T-helper 17 cell (primary cell): ENCODE measurements at regions not wholly inside any gene's neighbourhood (a gene's known extent, or its start where the extent isn't known, plus 50 kb on each side); places are given as distances from the start of the nearest gene placed in this dataset.

Experiments used
- ATAC-seq: fragments of 150-1000 bp; cut with Tn5 transposase; 2 replicates; pipeline ENCODE4 v1.10.0; 2021; ENCODE audit warnings: mild to moderate bottlenecking, moderate library complexity
- DNase-seq, 3 donors: peaks; one replicate each; pipeline versions ENCODE4 v3.0.0 to v3.0.0-alpha.2; 2020 to 2021
- H3K9me3 ChIP-seq: one replicate; pipeline ENCODE4 v1.7.0; 2013; ENCODE audit warnings: low read length, mild to moderate bottlenecking; ENCODE audit not compliant: control insufficient read depth, poor library complexity, severe bottlenecking
- H3K27ac Mint-ChIP-seq: one replicate; pipeline ENCODE4 v1.8.0; 2022; ENCODE audit warnings: mild to moderate bottlenecking, moderate library complexity, mixed read lengths
- H3K27me3 Mint-ChIP-seq: one replicate; pipeline ENCODE4 v1.8.0; 2022; ENCODE audit warnings: mixed read lengths
- H3K36me3 Mint-ChIP-seq: one replicate; pipeline ENCODE4 v1.8.0; 2022; ENCODE audit warnings: low read depth, mixed read lengths
- H3K4me1 Mint-ChIP-seq: one replicate; pipeline ENCODE4 v1.8.0; 2022; ENCODE audit warnings: mild to moderate bottlenecking, mixed read lengths
- H3K4me3 Mint-ChIP-seq: one replicate; pipeline ENCODE4 v1.8.0; 2022; ENCODE audit warnings: mild to moderate bottlenecking, moderate library complexity, mixed read lengths

DNA sequence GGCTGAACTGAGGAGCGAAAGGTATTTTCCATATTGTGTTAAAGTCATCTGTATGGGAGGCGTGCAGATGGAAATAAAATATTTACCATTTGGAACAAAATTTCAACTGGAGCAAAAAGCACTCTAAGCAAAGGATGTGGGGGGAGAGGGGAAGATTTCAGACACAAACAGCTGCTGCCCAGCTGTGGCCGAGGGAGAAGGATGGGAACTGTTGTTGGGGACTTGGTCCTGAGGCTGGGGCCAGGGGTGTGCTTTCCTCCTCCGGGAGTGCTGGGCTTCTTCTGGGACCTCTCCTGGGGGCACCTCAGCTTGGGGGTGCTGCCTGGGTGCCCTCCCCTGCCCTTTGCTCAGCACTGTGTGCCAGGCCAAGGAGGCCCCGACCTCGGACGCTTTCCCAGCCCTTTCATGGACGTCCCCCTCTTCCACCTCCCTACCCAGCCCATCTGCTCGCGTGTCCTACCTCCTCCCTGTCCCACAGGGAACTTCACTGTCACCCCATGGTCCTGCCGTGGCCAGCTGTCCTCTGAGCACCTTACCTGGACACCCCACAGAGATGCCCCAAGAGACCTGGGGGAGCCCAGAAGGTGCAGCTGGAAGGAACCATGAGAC lies 101.9 kb upstream of the COL5A1 start:
- H3K36me3 Mint-ChIP-seq, result no peaks in the 10 kb centered on the region
- DNase-seq (no peak), ATAC-seq (no peak)
- H3K27ac Mint-ChIP-seq, result no peak overlapping the region
- peaks cover 46% of the 10 kb centered on the region for H3K27me3 Mint-ChIP-seq
- peaks cover 4% of the 10 kb centered on the region for H3K4me1 Mint-ChIP-seq
- H3K9me3 ChIP-seq, result no peaks in the 10 kb centered on the region
- H3K4me3 Mint-ChIP-seq, result no peak overlapping the region

DNA sequence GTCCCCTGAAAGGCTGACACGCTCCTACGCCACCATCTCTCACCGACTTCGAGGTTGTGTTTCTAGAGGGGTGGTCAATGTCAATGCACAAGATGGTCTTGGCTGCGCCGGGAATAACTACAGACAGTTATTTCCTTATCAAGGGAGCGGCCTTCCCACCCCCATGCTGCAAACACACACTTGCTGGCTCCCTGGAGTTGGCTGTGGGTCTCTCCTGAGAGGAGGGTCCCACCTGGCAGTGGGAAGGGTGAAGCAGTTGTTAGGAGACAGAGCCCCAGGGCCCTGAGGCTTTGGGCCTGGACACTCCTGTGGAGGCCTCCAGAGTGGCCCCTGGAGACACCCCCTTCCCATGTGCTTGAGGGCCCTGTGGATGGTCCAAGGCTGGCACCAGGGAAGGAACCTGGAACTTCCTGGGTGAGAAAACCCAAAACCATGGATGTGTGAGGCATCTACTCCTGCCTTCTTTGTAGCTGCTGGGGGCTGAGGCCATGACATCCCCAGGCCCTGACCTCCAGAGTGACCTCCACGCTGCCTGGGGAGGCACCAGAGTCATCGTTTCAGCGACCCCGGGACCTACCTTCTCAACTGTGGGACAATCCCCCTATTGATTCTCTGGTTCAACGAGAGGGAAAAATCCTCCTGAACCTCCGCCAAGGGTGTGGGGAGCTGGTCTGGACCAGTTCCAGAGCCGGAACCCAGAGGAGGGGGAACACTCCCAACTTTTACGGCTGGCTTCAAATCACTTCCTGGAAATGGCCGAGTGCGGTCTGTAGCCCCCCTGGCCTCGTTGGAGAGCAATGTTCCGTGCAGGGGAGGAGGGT lies 101.1 kb upstream of the COL5A1 start:
- H3K9me3 ChIP-seq, result no peaks in the 10 kb centered on the region
- DNase-seq (no peak), ATAC-seq (no peak)
- H3K27ac Mint-ChIP-seq, result no peak overlapping the region
- H3K36me3 Mint-ChIP-seq, result no peaks in the 10 kb centered on the region
- H3K27me3 Mint-ChIP-seq, result peaks cover 46% of the 10 kb centered on the region
- no peak overlapping the region for H3K4me3 Mint-ChIP-seq
- H3K4me1 Mint-ChIP-seq, result peaks cover 4% of the 10 kb centered on the region

DNA sequence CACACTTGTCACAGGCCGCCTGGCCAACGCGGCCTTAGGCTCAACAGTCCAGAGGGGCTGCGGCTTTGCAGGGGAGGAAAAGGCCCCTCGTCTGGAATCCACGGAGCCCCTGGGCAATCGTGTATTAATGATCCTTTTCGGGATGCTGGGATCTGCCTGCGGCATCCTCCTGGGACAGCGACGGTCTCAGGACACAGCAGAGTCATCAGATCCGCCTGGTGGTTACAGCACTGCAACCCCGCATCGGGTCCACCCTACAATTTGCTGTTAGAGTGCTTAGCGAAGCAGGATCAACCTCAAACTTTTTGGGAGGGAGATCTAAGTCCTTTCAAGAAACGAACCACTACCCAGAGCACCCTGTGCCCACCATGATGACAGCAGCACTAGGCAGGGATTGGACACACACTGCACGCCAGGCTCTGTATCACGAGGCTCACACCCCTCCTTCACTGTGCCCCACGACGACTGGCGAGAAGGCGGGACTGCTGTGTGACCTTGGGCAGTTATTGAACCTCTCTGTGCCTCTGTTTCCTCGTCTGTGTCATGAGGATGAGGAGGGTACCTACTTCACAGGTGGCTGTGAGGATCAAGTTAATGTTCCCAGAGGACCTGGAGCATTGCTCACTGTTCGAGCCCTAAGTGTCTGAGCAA lies 100.4 kb upstream of the COL5A1 start:
- no peak for ATAC-seq
- no peak overlapping the region for H3K4me3 Mint-ChIP-seq

DNA sequence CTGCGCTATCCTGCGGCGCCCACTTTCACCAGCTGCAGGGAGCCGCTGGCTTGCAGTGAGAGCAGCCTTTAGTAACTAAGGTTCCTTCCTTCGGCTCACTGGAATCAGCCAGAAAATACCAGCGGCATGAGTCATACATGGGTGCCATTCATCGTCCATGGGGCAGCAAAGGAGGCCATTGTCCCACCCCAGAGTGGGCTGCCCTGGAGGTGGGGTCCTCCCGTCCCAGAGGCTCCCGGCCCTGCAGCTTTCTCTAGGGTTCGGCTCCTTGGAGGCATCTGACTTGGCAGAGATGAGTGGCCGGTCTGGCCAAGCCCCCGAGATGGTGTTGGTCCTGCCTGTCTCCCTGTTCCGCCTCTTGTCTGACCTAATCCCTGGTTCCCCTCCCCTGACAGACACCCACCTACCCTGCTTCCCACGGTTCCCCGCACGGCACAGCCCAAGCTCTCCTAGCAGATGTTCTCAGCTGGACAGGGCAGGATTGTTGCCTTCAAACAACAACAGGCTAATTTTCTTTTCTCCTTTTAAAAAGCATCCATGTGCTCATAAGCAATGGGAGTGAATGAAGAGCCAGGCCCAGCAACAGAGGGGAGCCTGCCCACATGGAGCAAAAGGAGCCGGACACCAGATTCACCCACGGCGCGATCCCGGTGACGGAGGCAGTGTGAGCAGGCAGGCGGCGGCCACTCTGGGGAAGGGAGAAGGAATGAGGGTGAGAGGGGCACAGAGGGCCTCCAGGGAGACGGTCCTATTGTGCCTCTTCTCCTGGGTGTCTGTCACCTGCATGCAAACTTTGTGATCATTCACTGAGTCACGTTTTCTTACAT lies 97.0 kb upstream of the COL5A1 start:
- Mint-ChIP-seq H3K36me3 (no peaks in the 10 kb centered on the region), H3K4me1 (no peaks in the 10 kb centered on the region), H3K27ac (no peak overlapping the region), H3K27me3 (peaks cover 37% of the 10 kb centered on the region), H3K4me3 (no peak overlapping the region)
- no peak for ATAC-seq
- DNase-seq, result no peak
- no peaks in the 10 kb centered on the region for H3K9me3 ChIP-seq

More for the DNA sequence above, 100.4 kb upstream of the COL5A1 start:
- DNase-seq, result no peak
- no peaks in the 10 kb centered on the region for H3K9me3 ChIP-seq
- no peak overlapping the region for H3K27ac Mint-ChIP-seq
- H3K27me3 Mint-ChIP-seq, result peaks cover 48% of the 10 kb centered on the region
- H3K4me1 Mint-ChIP-seq, result peaks cover 4% of the 10 kb centered on the region
- no peaks in the 10 kb centered on the region for H3K36me3 Mint-ChIP-seq

DNA sequence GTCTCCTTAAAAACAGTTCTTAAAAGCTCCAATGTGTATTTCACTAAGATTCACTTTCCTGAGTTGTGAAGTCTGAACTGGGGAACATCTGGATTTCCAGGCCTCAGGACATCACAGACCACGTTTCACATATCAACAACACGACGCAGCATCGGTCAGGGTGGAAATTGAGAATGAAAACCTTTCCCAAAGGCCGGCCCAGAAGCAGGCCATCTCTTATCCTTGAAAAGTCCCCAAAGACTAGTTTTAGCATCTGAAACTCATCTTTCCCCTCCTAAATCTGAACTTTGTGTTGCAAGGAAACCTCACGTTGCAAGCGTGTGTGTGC lies 96.4 kb upstream of the COL5A1 start:
- Mint-ChIP-seq H3K36me3 (no peaks in the 10 kb centered on the region), H3K27me3 (peaks cover 37% of the 10 kb centered on the region), H3K4me1 (no peaks in the 10 kb centered on the region), H3K4me3 (no peak overlapping the region), H3K27ac (no peak overlapping the region)
- no peaks in the 10 kb centered on the region for H3K9me3 ChIP-seq
- ATAC-seq (no peak), DNase-seq (no peak)

DNA sequence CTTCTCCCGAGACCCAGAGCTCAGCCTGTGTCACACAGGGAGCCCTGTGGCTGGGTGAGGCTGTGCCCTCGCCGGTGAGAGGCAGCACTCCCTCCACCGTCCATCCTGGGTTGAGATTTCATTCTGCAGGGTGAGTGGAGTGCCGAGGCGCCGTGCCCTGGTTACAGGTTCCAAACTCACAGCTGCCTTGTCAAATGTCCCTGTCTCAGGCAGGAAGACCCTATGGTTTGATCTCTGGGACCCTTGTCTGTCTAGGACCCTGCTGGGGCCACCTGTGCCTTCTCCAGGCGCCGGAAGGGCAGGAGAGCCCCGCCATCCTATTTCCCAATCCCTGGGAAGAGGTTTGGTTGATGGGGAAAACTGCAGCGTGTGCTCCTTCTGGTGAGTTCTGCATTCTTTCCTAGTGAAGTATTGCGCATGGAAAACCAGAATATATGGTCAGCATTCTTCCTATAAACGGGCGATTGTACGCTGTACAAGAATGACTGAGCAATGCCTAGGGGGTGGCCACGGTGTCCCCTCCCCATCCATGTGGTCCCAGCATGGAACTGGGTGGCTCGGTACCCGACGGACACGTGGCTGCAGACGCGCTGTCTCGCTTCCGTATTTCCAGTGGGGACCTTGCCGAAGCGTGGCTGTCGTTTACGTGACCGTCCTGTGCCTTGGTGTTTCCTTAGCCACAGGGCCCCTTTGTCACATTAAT lies 95.9 kb upstream of the COL5A1 start:
- ATAC-seq (no peak), DNase-seq (no peak)
- Mint-ChIP-seq H3K36me3 (no peaks in the 10 kb centered on the region), H3K27ac (no peak overlapping the region), H3K4me3 (no peak overlapping the region), H3K27me3 (peaks cover 39% of the 10 kb centered on the region), H3K4me1 (no peaks in the 10 kb centered on the region)
- no peaks in the 10 kb centered on the region for H3K9me3 ChIP-seq

DNA sequence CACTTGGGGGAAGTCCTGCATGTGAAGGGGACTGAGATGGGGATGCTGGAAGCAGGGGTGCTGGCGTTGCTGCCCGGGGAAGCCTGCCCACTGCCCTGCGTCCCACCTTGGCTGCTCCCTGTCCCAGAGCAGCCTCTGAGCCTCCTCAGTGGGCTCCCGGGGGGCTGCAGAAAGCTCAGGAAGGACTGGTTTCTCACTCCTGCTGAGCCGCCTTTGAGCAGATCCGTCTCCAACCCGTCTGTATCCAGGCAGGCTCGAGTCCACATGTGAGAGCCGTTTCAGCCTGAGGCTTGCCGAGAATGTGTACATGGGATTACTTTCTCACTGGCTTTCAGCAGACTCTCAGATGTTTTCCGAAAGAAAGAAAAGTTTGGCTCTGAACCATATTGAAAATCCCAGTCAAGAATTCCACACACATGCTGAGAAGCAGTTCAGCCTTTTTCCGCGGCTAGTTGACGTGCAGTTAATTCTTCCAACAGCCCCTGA lies 95.3 kb upstream of the COL5A1 start:
- H3K27ac Mint-ChIP-seq, result no peak overlapping the region
- no peak for DNase-seq
- ATAC-seq, result no peak
- H3K36me3 Mint-ChIP-seq, result no peaks in the 10 kb centered on the region
- H3K27me3 Mint-ChIP-seq, result peaks cover 45% of the 10 kb centered on the region
- no peaks in the 10 kb centered on the region for H3K4me1 Mint-ChIP-seq
- no peaks in the 10 kb centered on the region for H3K9me3 ChIP-seq
- no peak overlapping the region for H3K4me3 Mint-ChIP-seq

DNA sequence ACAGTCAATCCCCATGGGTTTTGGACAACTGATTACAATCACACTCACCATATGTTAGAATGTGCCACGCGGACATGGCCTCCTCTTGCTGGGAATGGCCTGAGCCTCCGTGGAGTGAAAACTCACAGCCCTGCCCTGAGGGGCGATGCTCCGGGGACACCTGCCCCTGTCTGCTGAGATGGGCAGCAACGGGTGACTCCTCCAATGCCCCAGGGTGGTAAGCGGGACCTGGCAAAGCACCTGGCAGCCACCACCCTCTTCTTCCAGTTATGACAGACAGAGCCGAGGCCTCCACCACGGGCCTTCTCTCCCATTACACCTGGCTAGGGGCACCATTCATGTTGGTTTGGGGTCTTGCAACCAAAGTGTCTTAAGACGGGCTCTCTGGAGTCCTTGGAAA lies 94.9 kb upstream of the COL5A1 start:
- no peak for ATAC-seq
- Mint-ChIP-seq H3K27ac (no peak overlapping the region), H3K4me3 (no peak overlapping the region), H3K27me3 (peaks cover 45% of the 10 kb centered on the region), H3K4me1 (no peaks in the 10 kb centered on the region), H3K36me3 (no peaks in the 10 kb centered on the region)
- DNase-seq, result no peak
- no peaks in the 10 kb centered on the region for H3K9me3 ChIP-seq

DNA sequence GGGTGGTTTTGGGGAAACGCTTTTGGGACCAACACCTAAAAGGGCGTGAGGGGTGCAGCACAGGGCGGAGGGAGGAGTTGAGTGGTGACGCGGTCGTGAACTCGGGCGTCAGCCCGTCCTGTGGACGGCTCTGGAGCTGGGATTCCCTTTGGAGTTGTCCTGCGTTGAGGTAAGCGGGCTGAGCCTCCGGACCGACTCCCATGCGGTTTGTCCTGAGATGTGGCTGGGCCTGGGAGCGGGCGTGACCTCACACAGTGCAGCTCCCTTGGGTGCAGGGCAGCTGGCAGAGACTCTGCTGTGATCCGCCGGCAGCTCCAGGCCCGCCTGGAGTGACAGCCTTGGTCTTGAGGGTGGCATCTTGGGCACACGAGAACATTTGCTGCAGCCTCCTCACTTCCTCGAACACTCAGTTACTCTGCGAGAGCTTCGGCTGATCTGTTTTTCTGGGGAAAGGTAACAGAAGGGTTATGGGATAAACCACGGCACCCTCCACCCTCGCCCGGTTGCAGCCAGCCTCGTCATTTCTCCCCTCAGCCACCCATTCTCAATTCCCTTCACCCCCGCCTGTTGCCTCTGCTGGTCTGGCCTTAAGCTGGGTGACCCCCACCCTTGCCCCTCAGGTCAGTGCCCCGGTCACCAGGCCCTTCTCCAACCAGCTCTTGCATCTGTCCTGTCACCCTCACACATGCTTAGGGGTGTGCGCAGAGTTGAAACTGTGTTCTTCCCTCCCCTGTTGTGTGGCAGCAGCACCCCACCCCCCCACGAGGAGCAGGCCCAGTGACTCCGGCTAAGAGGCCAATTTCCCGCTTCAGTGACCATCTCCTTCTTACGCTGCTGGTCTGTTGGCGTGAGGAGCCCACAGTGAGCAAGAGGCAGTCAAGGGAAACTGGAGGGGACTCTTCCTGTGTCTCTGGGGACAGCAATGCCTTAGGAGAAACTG lies 94.2 kb upstream of the COL5A1 start:
- H3K27ac Mint-ChIP-seq, result no peak overlapping the region
- ATAC-seq (no peak), DNase-seq (no peak)
- H3K4me1 Mint-ChIP-seq, result no peaks in the 10 kb centered on the region
- H3K27me3 Mint-ChIP-seq, result peaks cover 45% of the 10 kb centered on the region
- H3K9me3 ChIP-seq, result no peaks in the 10 kb centered on the region
- no peaks in the 10 kb centered on the region for H3K36me3 Mint-ChIP-seq
- H3K4me3 Mint-ChIP-seq, result no peak overlapping the region

DNA sequence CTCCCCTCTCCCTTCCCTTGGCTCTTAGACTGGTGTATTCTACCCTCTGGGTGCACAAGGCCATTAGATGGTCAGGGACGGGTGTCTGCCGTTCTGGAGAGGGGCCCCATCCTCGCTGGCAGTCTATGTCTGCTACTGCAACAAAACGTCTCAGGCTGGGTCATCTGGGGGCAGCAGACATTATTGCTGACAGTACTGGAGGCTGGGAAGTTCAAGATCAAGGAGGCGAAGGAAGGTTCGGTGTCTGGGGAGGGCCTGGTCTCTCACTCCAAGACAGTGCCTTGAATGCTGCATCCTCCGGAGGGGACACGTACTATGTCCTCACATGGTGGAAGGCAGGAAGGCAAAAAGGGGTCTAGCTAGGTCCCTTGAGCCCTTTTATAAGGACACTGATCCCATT lies 93.4 kb upstream of the COL5A1 start:
- Mint-ChIP-seq H3K27me3 (peaks cover 49% of the 10 kb centered on the region), H3K4me3 (no peak overlapping the region), H3K36me3 (no peaks in the 10 kb centered on the region), H3K4me1 (no peaks in the 10 kb centered on the region), H3K27ac (no peak overlapping the region)
- ATAC-seq, result no peak
- no peak for DNase-seq
- H3K9me3 ChIP-seq, result no peaks in the 10 kb centered on the region

DNA sequence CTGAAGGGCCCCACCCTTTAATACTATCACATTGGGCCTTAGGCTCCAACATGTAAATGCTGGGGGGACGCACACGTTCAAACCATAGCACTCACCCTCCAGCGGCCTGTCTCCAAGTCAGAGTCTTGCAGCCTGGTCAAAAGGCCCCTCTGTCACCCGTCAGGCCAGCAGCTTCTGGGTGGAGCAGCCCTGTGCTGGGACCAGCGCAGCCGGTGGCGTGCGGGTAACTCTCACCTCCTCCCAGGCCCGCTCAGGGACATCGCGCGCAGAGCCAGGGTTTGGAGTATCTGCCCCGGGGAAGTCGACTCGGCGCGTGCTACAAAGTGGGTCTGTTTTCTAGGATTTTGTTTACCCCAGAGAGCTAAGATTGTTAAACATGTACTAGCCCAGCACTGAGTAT lies 93.0 kb upstream of the COL5A1 start:
- Mint-ChIP-seq H3K36me3 (no peaks in the 10 kb centered on the region), H3K4me1 (no peaks in the 10 kb centered on the region), H3K27me3 (peaks cover 46% of the 10 kb centered on the region), H3K4me3 (no peak overlapping the region), H3K27ac (no peak overlapping the region)
- ATAC-seq (no peak), DNase-seq (no peak)
- no peaks in the 10 kb centered on the region for H3K9me3 ChIP-seq

DNA sequence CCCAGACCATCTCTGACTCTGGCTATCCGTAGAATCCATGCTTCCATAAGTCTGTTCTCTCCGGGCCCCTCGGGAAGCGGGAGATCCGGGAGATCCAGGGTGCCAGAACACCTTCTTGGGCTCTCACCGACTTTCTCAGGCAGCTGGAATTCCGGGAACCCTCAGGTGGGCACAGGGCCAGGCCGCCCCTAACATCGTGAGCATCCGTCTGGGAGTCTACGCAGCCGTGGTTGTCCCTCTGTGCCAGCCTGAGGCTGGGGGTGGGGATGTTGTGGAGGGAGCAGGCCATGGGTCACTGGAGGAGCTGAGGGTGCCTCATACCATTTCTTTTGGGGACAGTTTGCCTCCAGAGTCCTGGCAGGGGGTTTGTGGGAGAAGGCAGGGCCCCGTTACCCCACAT lies 92.3 kb upstream of the COL5A1 start:
- ATAC-seq, result no peak
- Mint-ChIP-seq H3K36me3 (no peaks in the 10 kb centered on the region), H3K4me3 (no peak overlapping the region), H3K27me3 (peaks cover 39% of the 10 kb centered on the region), H3K27ac (no peak overlapping the region), H3K4me1 (no peaks in the 10 kb centered on the region)
- no peaks in the 10 kb centered on the region for H3K9me3 ChIP-seq
- no peak for DNase-seq
